GM10266 (cell line): ENCODE measurements at regions not wholly inside any gene's neighbourhood (a gene's known extent, or its start where the extent isn't known, plus 50 kb on each side); places are given as distances from the start of the nearest gene placed in this dataset.

Experiments used
- DNase-seq: peaks from one replicate; pipeline ENCODE4 v3.0.0; 2012; ENCODE audit errors: extremely low spot score
- TF ChIP-seq, protein P1 (sequence below): IDR thresholded peaks from 2 replicates; pipeline ENCODE4 v1.5.1; 2012; ENCODE audit warnings: mild to moderate bottlenecking, low read depth; ENCODE audit not compliant: control insufficient read depth, insufficient read depth; ENCODE audit errors: missing control alignments

DNA sequence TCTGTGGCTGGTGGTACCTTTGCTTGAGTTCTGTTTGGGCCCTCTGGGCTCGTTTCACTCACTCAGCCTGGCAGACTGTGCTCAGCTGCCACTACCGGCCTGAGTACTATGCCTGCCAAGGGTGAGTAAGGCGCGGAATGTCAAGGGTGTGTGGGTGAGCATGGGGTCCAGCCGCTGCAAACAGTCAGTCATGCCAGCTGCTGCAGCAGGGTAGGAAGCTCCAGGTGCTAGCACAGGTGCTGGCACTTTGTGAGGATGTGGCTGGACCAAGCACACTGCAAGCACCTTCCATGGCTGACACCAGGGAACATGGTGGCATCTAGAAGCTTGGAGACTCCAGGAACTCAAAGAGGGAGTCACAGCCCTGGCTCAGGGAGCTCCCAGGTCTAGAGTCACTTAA is 368.6 kb upstream of the ACO1 start:
- no peak for DNase-seq
- TF ChIP-seq, protein P1, sequence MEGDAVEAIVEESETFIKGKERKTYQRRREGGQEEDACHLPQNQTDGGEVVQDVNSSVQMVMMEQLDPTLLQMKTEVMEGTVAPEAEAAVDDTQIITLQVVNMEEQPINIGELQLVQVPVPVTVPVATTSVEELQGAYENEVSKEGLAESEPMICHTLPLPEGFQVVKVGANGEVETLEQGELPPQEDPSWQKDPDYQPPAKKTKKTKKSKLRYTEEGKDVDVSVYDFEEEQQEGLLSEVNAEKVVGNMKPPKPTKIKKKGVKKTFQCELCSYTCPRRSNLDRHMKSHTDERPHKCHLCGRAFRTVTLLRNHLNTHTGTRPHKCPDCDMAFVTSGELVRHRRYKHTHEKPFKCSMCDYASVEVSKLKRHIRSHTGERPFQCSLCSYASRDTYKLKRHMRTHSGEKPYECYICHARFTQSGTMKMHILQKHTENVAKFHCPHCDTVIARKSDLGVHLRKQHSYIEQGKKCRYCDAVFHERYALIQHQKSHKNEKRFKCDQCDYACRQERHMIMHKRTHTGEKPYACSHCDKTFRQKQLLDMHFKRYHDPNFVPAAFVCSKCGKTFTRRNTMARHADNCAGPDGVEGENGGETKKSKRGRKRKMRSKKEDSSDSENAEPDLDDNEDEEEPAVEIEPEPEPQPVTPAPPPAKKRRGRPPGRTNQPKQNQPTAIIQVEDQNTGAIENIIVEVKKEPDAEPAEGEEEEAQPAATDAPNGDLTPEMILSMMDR, result no peak

DNA sequence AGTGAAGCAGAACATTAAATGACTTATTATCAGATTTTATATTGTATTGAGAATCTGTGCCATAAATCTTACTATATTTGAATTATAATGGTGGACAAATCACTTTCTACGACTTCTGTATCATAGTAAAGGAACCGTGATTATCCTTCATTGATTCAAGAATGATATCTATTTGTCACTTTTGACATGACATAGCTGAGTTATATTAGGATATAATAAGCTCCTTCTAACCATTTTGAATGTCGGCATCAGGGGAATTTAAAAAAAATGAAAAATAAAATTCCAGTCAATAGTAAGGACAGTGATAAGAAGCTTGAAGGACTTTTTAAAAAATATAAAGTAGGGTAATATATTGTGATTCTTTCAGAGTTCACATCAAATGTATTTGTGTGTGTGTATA is 338.9 kb upstream of the ACO1 start:
- no peak for DNase-seq

DNA sequence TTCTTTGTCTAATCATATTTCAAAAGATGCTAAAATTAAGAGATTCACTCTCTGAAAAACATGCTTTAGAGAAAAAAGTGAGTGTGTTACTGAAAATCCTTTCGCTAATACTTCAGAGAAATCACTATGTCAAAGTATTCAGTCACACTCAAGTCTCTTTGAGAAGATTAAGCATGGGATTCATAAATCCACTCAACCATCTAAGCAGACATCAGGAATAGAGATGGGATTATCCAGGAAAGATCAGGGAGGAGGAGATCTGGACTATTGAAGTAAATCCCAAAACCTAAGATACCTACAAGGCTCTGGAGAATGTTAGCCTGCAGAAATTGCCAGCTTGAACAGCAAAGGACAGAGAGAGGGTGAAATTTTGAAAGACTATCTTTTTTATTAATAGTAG is 317.2 kb upstream of the ACO1 start:
- no peak for DNase-seq
- TF ChIP-seq, protein P1, result no peak

More for the DNA sequence above, 338.9 kb upstream of the ACO1 start:
- TF ChIP-seq, protein P1, result no peak

DNA sequence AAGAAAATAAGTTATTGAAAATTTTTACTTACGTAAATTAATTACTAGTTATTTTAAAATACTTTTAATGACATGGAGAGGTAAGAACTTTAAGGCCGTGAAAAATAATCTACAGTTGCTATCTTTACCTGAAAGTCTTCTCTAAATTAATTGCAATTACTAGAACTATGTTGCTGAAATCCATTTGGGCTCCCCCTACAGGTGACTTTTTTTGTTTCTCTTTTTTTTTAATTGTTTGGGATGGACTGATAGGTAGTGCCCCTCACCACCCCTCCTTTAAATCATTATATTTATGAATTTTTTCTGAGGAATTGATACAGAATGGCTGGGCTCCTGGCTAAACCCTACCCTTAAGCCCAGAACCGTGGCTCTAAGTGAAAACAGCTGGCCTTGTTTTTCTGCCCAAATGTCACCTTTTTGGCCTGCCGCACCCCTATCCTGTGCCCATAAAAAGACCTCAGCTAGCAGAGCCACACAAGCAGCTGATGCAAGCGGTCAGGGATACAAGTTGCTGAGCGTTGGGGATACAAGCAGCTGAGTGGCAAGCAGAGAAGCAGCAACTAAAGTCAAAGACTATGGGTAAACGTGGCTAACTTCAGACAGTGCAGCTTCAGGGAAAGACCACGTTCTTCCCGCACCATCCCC is 315.2 kb upstream of the ACO1 start:
- TF ChIP-seq, protein P1, result peak; percentile 28
- DNase-seq, result no peak

DNA sequence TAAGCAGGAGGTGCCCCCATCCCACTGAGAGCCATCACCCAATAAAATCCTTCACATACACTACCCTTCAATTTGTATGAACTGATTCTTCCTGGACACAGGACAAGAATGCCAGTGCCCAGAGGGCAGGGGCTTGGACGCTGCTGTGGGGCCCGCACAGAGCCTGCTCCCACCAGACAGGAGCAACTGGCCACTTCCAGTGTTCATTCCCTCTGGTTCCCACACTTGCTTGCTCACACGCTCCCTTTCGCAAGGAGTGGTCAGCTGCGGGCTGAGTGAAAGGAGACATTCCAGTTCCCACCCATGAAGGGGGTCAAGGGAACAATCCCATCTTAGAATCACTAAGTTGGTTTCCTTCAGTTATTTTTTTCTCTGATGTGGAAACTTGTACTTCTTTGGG is 314.5 kb upstream of the ACO1 start:
- DNase-seq, result no peak
- TF ChIP-seq, protein P1, result no peak

DNA sequence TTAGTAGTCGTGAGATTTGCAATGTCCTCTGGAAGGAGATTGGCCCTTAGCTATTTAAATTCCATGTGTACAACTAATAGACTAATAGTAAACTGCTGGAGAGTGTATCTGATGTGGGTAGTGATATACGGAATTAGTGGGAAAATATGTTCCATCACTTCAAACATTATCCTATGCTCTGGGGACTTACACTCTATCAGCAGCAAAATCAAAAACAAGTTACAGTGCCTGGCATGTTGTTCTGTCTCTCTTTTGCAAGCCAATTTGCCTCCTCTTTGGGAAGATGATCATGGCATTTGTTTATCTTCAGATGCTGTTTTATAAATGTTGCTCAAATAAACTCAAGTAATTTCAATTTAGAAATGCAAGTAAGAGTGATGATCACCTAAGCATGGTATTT is 311.9 kb upstream of the ACO1 start:
- DNase-seq, result no peak
- TF ChIP-seq, protein P1, result no peak

DNA sequence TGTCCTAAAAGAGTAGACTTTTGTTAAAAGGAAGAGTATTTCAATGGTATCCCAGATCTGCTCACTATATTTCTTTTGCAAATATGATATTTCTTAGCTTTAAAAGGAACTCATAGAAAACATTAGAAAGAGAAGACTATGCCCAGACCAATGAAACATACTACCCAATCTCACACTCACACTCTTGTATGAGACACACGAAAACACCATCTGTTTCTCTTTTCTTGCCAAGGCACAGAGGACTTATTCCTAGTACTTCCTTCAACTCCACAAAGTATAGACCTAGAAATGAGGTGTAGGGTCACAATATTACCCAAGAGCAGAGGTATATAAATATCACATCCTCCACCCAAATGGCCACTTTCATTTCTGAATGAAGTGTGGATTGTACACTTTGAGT is 292.4 kb upstream of the ACO1 start:
- TF ChIP-seq, protein P1, result no peak
- no peak for DNase-seq
